DMS153 (cell line): ENCODE measurements at regions not wholly inside any gene's neighbourhood (a gene's known extent, or its start where the extent isn't known, plus 50 kb on each side); places are given as distances from the start of the nearest gene placed in this dataset.
"Not testable (repeated sequence)": the region's sequence is repeated elsewhere in the genome, so short reads cannot be mapped to it uniquely, and the experiment has no call there.

Source experiments
- DNase-seq: peaks from one replicate; lab custom pipeline; 2025; lab: John Stamatoyannopoulos, UW

DNA sequence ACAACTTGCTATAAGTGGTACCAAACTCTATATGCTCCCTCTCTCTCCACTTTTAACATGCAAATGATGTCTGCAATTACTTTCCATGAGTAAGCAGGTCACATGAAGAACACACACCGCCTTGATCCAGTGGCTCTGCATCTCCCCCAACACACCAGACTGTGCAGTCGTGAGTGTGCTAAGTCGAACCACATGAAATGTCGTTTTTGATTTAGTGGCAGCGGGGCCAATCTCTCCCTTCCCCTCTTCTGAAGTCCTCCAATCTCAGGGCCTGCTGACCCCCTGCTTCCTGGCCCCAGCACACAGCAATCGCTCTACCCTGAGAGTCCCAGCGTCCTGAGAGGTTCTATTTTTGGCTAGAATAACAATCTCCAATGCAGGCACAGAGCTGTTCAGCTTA lies 312.5 kb downstream of the SHQ1 start:
- no peak for DNase-seq

DNA sequence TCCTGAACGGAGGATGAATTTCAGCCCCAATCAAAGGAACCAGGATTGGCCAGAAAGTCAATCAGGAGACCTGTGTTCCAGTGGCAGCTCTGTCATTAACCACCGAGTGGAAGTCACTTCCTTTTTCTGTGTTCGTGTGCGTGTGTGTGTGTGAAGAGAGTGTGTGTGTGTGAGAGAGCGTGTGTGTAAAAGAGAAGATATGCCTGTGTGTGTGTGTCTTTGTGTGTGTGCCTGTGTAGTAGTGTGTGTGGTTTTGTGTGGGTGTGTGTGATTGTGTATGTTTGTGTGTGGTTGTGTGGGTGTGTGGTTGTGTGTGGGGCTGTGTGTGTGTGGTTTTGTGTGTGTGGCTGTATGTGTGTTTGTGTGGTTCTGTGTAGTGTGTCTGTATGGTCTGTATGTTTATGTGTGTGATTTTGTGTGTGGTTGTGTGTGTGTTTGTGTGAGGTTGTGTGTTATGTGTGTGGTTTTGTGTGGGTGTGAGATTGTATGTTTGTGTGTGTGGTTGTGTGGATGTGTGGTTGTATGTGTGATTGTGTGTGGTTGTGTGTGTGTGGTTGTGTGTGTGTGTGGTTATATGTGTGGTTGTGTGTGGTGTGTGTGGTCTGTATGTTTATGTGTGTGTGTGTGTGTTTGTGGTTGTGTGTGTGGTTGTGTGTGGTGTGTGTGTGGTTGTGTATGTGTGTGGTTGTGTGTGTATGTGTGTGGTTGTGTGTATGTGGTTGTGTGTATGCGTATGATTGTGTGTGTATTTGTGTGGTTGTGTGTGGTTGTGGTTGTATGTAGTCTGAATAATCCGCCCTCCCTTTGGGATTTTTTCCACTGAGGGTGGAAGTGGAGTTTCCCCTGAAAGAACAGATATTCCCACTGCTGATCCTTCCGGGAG lies 314.4 kb downstream of the SHQ1 start:
- no peak for DNase-seq

DNA sequence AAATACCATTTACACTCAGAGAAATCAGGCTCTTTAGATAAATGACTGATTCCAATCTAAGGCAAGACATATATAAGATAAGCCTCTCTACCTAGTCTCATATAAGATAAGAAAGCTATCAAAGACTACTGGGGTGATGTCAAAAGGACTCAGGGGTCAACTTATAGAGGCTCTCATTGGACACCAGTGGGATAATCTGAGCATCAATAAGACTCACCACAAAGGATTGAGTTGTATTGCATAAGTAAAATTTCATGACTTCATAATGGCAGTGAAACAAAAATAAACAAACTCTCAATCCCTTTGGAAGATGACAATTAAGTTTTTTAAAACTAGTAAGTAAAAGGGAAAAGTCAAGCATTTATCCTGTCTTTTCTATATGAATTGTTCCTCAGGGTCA lies 317.8 kb downstream of the SHQ1 start:
- no peak for DNase-seq

DNA sequence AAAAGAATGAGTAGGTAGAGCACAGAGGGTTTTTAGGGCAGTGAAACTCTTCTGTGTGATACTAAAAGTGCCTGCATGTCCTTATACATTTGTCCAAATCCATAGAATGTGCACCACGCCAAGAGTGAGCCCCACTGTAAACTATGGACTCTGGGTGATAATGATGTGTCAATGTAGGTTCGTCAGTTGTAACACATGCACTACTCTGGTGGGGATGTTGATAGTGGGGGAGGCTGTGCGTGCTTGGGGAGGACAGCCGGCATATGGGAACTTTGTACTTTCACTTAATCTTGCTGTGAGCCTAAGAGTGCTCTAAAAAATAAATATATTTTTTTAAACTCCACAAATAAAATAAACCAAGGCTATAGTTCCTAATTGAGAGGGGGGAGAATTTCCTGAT lies 319.2 kb downstream of the SHQ1 start:
- DNase-seq, result no peak

DNA sequence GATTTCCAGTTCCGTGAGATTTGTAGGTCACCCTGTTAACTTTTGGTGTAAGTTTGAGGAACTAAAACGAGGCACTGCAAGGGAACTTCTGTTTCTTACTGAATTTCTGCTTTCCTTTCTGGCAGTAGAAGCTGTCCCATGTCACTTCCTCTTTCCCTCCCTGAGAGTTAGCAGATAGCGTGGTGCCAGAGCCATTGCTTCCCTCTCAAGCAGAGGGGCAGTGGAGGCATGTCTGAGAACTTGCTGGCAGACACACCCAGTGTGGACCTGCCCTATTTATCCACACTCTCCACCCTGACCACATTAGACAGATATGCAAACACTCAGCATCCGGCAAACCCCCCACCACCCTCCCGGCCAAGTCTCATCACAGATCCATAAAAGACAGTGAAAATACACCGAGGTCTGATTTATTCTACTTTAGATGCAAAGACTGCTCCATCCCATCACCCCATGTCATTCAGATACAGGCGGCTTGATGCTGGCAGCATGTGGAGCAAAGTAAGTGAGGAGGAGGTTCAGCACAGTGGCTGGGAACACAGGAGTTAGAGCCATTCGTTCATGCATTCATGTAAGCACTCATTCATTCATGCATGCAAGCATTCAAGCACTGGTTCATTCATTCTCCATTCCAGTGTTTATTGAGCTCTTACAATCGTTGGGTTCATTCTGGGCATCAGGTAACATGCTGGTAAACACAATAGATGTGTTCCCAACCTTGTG lies 324.7 kb downstream of the SHQ1 start:
- no peak for DNase-seq

DNA sequence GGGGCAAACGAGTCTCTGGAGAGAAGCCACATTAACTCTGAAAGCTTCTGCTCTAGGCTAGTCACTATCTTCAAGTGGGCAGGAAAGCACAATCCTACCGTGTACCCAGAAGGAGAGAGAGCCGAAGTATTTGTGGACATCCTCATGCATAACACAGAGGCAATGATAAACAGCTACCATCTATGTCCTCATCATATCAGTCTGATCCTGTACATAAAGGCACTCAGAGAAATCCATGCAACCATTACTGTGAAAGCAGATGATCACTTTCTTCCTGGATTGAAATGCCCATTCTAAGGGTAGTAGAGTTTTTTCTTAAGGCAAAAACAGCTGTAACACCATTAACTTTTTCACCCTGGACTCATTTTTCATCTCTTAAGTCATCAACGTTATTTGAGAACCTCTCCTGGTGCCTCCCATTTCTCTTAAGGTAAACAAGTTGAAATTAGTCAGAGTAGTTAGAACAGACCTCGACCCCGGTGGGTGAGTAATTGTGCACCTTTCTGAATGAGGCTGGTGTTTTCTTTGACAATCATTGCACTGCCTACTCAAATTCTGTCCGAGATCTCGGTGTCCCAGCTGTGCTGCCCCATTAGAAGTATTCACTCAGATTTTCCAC lies 327.4 kb downstream of the SHQ1 start:
- DNase-seq, result no peak

DNA sequence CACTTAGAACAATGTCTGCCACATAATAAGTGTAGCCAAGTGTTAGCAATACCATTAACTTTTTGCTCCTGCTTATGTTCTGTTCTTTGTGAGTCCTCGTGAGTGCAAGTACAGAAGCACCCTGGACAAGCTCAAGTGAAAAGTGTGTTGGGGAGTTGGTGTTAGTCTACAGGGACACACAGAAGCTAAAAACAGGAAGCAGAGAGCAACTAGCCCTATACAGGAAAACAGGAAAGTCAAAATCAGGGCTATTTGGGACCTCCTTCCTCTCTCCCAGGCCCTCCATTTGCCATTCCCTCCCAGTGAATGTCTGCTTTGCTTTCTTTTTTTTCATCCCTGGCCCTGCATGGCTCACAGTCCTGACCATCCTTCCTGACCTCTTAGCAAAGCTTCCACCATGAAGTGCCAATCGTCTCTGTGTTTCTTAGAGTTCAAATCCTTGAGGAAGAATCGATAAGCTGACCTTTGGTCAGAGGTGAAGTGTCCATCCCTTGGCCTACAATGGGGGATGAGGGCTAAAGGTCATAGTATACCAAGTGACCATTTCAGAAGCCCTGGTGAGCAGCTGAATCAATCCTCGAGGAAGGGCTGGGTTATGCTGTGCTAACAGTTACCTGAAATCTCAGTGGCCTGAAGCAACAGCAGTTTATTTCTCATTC lies 328.2 kb downstream of the SHQ1 start:
- no peak for DNase-seq

DNA sequence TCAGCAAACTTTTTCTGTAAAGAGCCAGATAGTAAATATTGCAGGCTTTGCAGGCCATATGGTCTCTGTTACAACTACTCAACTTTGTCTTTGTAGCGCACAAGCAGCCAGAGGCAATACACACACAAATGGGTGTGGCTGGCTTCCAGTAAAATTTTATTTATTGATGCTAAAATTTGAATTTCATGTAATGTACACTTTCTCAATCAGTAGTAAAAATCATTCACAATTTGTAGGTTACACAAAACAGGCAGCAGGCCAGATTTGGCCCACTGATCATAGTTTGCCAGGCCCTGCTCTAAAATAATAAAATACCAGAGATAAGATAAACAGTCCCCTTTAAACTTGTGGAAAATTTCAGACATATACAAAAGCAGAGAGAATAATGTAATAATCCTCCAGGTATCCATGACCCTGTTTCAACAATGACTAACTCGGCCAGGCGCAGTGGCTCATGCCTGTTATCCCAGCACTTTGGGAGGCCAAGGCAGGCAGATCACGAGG lies 330.3 kb downstream of the SHQ1 start:
- DNase-seq, result no peak

DNA sequence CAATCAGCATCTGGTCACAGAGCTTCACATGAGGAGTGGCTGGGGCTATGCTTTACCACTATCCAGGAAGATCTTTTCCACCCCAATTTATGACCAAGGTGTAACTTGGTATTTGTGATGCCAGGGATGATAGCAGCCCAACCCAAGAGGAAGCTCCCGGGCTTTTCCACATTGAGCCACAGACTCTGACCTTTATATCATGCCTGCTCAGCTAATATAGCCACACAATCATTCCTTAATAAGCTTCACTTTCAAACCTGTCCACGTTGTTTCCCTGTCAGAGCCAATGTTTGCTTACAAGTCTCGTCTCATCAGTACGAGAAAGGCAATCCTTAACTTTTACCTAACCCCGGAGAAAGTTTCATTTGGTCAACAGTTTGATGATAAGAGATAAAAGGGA lies 330.9 kb downstream of the SHQ1 start:
- DNase-seq, result no peak

DNA sequence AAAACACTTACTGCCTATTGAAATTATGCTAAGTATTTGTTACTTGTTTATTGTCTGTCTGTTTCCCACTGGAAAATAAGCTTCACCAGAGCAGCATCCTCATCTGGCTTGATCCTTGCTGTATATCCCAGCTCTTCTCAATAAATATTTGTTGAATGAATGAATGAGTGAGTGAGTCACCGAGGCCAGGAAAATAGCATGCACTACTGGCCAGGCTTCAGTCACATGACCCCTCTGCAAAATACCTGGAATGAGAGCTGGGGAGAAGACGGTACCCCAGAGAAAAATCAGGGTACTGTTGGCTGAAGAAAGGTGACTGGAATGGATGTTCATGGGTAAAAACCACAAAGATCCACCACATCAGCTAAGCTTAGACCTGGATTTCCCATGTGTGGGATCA lies 331.9 kb downstream of the SHQ1 start:
- DNase-seq, result no peak

DNA sequence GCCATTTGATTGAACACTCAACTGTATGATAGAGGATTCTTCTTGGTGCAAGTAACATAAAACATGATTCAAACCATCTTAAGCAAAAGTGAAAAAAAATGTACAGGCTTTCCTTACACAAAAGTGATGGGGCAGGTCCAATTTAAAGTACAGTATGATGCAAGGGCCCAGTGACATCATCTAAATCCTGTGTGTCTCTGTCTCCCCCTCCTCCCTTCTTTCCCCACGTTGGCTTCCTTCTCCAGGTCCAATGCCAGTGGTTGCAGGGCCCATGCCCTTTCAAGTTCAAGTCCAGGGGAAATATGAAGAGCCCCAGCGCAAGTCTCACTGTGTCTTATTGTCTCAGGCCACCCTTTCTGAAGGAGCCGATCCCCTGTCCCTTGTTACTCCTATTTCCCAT lies 332.3 kb downstream of the SHQ1 start:
- DNase-seq, result no peak

DNA sequence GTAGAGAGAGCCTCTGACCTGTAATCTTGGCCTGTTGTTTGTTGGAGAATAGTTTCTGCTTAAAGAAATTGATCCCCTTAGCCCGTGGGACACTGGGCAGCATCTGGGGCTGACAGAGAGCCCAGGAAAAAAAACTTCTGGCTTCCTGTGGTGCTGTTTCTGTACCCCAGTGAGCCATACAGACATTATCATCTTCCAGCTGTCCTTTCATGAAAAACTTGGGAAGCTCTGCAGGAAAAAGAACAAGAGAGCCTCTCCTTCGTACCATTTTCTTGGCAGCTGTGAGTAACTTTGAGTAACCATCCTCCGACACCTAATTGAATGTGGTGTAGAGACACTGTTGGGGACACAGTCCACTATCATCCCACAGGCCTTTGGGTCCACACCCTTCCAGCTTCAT lies 333.0 kb downstream of the SHQ1 start:
- DNase-seq, result no peak

DNA sequence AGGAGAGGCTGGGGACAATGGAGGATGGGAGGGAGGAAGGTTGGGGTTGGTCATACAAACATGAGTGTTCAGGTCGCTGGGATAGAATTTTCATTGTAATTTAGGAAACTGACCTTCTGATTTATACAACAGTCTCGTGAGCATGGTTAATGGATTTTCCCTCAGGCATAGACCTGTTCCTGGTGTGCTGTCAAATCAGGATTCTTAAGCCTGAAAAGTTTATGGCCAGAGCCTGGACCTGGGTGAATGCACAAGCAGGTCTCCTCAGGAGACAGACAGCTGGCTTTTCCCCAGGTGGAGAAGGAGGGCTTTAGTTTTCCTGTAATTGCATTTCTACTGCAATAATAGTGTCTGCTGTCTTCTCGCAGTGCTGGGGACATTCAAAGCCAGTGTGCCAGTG lies 338.0 kb downstream of the SHQ1 start:
- DNase-seq, result no peak

DNA sequence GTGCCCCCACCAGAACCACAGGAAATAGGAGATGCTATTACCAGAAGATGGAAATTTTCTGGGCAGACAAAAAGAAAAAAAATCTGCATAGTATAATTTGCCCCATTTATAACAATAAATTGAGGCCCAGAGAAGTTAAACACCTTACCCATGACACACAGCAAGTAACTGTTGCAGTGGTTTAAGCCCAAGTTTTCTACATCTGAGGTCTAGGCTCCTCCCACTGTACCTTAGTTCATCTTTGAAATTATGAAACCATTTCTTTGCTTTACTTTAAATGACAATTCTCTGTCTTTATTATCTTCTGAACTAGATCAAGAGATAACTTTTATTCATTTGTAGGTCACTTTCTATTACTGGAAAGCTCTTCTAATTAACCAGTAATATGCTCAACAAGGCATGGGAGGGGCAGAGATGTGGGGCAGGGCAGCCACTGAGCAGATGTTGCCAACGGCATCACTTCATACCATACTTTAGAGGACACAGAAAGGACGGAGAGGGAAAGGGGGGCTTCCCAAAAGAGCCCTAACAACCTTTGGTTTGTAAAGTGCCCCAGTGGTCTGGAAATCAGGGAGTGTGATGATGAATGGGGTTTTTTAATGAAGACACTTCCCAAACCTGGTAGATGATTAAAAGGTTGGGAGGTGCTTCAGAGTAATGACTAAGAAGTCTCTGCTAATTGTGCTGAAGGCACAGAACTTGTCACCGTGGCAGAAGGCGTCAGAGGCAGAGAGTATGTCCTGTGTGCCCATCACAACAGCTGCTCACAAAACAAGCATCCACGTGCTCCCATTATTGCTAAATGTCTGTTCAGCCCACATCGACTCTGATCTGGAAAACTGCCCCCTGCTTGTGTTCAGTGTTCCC lies 342.5 kb downstream of the SHQ1 start:
- no peak for DNase-seq

DNA sequence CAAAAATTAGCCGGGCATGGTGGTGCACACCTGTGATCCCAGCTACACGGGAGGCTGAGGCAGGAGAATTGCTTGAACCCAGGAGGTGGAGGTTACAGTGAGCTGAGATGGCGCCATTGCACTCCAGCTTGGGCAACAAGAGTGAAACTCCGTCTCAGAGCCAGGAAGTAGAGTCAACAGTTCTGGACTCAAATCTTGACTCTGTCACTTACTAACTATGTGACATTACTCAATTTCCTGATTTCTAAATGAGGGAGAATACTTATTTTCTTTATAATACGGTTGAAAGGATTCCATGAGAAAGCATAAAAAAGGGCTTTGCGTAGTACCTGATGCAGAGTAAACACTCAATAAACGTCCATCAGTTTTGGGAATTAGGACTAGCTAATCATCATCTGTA lies 350.7 kb downstream of the SHQ1 start:
- DNase-seq, result not testable (repeated sequence)

DNA sequence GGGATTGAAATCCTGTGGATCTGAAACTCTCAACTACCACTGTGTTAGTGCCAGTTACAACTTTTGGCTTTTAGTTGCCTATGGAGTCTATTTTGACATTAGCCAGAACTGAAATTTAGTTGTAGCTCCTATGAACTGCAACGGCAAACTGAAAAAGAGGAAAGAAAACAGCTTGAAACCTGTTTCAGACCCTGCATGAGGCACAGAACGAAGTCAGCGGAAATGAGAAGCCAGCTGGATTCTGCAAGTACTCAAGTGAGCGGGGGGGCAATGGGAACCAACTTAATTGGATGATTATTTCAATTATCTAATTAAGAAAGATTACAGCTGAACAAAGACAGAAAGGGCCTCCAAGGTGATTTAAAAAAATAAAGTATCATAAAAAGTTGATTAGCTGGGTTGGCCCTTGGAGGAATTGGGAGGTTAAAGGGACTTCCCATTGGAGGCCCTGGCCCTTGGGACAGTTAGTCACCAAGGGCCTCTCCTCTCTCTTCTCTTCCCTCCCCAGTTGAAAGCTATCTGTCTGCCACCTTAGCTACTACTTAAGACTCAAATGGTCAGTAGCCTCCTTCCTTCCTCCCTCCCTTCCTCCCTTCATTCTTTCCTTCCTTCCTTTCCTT lies 352.1 kb downstream of the SHQ1 start:
- DNase-seq, result no peak

DNA sequence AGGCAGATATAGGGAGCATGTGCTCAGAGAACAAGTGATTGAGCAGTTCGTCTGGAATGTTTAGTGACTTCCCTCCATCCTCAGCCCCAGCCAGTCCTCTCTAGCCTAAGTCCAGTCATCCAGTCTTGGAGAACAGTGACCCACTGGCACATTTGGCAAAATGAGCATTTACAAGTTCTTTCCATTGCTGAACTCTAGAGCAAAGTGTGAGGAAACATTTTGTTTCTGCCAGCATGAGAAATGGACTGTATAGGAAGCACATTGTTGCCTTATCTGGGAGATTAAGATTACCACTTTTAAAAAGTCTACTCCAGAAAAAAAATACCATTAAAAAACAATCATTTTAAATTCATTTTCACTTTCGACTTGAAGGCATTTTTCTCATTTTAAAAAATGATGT lies 353.6 kb downstream of the SHQ1 start:
- no peak for DNase-seq

DNA sequence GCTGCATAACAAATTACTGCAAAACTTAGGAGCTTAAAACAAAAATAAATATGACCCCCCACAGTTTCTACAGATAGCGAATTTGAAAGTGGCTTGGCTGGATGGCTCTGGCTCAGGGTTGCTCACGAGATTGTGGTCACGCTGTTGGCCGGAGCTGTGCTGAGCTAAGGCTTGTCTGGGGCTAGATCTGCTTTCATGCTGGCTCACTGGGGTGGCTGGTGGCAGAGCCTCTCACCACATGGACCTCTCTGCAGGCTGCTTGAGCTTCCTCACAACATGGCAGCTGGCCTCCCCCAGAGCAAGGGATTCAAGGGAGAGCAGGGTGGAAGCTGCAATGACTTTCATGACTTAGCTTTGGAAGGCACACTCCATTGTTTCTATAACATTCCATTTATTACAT lies 354.1 kb downstream of the SHQ1 start:
- no peak for DNase-seq

DNA sequence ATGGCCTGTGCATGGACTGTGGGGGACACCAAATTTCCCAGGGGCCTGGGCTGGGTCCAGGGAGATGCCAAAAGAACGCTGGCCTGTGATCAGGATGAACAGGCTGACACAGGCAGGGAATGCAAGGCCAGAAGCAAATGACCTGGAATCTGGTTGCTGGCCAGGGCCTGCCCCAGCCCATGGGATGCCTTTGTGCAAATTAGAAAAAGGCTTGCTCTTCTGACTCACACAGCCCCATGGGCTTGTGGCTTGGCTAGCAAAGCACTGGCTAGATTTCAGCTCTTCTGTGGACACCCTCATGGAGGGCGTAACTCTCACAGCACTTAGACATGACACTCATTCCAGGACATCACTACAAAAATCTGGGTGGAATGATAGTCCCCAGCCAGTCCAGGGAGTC lies 356.0 kb downstream of the SHQ1 start:
- no peak for DNase-seq

DNA sequence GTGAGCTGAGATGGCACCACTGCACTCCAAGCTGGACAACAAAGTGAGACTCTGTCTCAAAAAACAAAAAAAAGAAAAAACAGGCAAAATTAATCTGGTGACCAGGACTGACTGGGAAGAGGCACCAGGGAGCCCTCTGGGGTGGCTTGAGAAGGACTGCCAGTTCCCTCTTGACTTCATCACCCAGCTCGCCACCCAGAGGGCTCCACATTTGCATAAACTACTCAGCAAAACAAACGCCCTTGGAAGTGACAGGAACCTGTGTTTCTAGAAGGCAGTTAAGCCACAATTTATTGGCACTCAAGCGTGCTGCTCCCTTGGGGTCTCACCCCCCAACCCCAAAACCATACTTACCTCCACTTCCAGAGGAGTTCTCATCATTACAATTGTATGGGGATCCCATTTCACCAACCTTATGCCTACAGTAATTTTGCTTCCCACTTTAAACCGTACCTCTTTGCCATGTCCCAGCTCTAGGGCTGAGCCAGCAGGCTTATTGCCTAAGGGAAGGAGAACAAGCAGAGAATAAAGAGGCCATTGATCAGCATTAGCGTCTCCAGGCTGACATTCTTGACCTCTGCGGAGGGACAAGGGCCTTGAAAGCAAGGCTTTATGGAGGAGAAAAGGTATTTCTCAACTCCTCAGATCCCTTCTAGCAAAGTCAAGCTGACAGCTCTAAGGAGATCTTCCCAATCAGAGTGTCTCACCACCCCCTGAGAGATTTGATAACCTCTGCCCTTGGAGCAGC lies 357.4 kb downstream of the SHQ1 start:
- no peak for DNase-seq
